Hematopoietic multipotent progenitor cell (in vitro differentiated cells): ENCODE measurements at regions not wholly inside any gene's neighbourhood (a gene's known extent, or its start where the extent isn't known, plus 50 kb on each side); places are given as distances from the start of the nearest gene placed in this dataset.

Experiments
- DNase-seq, 3 donors: peaks; one replicate each; pipeline ENCODE4 v3.0.0-alpha.2; 2011 to 2015; ENCODE audit warnings: low read depth in 2 of 3, low spot score in 2 of 3

- no peak for DNase-seq
These were observed 202.8 kb upstream of the COPS8 start for GRCh38 chr2:236882930-236883329.

DNA sequence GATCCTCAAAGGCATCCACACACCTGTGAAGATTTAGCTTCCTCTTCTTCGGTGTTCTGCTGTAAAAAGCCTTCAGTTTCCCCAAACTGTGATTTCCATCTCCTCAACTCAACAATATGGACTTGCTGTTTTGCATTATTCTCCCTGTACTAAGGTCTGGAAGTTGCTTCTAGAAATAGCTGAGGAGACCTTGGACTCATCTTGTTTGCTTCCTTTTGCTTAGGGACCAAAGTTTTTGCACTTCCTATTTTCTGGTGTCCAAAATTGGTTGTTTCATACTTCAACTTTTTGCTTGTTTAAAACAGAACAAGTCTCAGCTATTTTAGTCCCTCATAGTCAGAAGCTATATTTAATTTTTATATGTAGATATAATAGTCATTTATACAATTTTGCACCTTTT lies 201.9 kb upstream of the COPS8 start:
- DNase-seq, result no peak

DNA sequence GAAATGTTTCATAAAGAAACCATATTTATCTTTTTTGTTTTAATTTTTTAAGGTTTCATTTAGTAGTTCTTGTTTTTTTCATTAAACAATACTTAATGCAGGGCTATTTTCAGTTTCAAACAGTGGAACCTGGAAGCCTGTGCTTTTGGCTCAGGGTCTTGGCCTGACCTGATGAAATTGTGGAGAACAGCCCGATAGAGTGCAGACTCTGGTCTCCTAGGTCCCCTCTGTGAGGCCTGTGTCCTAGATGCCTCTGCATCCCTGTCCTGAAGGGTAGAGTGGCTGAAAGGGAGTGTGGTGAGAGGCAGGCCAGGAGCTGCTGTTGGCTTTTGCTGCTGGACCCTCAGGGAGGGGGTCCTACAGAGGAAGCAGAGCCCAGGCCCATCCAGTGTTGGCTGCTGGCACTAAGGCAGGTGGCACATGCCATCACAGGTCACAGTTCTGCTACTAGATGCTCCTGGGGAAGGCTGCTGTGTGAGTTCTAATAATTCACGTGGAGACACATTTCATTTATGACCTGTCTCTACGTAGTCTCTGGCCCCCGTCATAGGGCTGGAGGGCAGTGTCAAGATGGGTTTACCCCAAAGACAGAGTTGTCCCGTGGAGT lies 201.0 kb upstream of the COPS8 start:
- no peak for DNase-seq

- DNase-seq, result no peak
These were observed 199.2 kb upstream of the COPS8 start for GRCh38 chr2:236886456-236886855.

DNA sequence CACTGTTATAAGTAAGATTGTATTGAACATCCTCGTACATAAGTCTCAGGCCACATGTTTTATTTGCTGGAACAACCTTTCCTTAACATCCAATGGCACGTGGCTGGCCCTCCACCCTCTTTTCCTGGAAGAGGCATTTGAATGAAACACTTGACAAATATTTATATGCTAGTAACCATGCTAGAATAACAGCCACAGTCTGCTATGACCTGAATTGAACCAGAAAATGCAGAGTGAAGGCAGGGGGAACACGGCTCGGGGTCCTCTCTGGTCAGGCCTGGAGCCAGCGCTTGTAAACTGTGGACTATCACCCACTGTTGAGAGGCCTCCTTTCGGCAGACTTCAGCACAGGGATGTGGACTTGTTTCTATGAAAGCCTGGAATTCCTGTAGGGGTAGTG lies 198.2 kb upstream of the COPS8 start:
- no peak for DNase-seq

GRCh38 chr2:236887953-236888793 lies 197.5 kb upstream of the COPS8 start:
- no peak for DNase-seq

DNA sequence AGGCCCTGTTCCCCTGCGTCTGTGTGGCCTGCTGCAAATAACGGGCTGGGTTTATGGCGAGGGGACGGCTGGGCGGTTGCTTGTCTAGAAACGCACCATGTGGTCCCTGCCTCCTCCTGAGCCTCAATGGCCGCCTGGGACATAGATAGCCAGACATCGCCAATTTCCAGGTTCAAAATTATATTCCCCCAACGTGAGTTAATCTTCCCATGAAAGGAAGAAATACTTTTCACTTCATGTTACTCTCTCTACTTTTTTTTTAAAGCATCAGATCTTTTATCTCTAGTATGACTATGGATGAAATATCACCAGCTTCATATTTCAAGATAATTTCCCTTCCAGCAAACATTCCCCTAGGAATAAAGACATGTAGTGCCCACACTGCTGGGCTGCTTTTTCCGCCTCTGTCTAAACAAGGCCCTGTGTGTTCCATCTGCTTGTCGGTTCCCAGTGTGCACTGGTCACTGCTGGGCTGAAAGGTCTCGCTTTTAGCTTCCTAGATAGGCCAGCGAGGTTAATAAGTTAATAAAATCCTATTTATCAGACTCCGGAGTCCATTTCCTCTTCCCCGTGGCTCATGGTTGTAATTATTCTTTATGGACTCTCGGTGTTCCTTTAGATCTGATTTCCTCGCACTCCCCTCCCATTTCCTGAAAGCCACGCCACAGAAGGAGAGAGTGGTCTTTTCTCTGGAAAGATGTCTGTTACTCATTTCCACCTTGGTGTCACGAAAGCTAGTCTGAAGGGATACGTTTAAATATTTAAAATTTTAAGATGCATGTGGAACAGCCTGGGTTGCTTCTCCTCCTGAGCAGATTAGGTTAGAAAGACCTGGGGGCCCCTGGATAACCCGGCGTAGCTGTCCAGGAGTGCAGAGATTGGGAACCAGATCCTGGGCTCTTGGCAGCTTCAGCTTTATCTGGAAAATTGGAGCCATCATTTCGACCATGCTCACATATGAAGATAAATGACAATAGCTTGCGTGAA lies 196.6 kb upstream of the COPS8 start:
- DNase-seq, result no peak

- DNase-seq, result no peak
These were observed 195.6 kb upstream of the COPS8 start for GRCh38 chr2:236889791-236890704.

DNA sequence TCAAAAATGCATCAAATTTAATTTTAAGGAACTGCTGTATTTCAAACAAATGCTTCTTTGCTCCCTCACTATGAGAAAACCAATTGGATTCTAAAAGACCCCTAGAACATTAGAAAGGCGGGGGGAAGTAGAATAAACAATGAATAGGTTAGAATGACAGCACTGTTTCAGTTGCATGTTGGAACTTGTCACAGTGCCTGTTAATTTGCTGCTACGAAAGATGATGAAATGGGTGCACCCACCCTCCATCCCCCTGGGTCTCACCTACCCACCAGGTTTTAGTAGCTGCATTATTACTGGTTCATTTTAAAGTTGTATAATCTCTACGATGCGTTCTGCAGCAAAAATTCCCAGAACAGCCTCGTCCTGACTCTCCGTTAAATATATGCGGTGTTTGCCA lies 193.0 kb upstream of the COPS8 start:
- no peak for DNase-seq

GRCh38 chr2:236894791-236895190 lies 190.9 kb upstream of the COPS8 start:
- no peak for DNase-seq

DNA sequence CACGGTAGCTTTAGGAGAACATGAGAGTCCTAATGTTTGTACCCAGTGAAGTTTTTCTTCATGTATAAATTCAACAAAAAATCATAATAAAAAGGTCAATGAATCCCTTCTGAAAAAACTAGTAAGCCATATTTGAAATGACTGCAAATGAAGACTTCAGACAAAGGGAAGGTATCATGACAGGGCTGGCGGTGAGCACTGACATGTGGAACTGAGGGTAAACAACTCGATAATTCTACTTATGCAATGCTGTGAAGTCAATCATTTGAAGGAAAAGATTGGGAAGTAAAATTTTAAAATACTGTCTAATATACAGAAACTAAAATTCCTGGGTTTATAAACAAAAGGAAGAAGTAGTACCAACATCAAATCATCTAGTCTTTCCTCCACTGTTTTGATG lies 190.2 kb upstream of the COPS8 start:
- DNase-seq, result no peak

- no peak for DNase-seq
These were observed 189.0 kb upstream of the COPS8 start for GRCh38 chr2:236896688-236897087.

DNA sequence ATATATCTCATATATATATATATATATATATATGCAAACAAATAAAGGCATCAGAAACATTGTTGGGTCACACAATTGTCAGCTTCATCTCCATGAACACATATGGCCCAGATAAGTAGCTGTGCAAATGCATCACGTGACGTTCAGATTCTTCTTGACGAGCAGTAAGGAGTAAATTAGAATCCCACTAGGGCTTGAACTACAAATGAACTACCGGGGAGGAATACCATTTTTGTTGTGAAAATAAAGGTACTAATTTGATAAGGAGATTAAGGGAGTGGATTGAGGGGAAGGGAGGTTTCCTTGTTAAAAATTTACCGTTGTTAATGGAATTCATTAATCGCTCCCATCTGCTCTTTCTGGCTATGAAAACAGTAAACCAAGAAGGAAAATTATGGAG lies 186.5 kb upstream of the COPS8 start:
- no peak for DNase-seq

DNA sequence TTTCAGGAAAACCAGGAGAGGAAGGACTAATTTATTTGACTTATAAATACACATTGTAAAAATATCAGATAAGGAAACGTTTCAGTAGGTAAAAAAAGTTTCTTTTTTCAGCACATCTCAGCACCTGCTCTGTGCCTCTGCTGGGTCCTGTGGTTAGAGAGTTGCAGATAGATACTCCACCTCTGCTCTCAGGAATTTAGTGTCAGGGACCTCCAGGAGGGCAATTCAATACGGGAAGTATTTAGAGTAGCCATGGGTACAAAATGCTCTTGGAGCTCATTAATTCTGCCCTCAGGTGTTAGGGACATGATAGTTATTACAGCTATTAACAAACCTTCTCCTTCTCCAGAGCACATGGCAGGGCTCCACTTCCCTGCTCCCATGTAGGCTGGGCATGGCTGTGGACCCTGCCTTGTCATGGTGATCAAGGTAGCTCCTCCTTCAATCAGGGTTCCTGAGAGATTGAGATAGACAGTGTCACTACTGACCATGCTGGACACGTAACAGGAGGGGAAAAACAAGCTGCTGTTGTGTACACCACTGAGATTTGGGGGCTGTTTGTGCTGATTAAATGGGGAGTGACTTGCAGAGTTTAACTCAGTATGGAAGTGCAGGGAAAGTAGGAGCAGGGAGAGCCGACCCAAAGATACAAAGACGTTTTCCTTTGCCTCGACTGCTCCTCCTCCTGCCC lies 185.6 kb upstream of the COPS8 start:
- DNase-seq, result no peak

GRCh38 chr2:236901956-236902355 lies 183.7 kb upstream of the COPS8 start:
- DNase-seq, result no peak

DNA sequence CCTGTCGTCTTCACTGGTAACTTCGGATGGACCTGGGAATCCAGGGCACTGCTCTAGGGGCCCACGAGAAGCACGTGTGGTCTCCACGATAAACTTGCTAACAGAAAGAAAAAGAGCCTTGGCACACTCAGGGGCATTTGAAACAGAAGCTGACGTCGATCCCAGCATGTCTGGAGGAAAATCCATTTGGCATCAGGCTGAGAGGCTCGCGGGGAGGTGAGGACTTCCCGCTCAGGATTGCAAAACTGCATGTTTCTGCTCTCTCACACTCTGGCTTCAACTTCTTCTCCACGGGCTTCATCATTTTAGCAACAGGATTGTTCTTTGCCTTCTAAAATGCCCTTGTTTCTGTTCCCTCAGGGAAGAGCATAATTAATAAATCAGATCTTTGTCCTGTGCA lies 181.7 kb upstream of the COPS8 start:
- no peak for DNase-seq

DNA sequence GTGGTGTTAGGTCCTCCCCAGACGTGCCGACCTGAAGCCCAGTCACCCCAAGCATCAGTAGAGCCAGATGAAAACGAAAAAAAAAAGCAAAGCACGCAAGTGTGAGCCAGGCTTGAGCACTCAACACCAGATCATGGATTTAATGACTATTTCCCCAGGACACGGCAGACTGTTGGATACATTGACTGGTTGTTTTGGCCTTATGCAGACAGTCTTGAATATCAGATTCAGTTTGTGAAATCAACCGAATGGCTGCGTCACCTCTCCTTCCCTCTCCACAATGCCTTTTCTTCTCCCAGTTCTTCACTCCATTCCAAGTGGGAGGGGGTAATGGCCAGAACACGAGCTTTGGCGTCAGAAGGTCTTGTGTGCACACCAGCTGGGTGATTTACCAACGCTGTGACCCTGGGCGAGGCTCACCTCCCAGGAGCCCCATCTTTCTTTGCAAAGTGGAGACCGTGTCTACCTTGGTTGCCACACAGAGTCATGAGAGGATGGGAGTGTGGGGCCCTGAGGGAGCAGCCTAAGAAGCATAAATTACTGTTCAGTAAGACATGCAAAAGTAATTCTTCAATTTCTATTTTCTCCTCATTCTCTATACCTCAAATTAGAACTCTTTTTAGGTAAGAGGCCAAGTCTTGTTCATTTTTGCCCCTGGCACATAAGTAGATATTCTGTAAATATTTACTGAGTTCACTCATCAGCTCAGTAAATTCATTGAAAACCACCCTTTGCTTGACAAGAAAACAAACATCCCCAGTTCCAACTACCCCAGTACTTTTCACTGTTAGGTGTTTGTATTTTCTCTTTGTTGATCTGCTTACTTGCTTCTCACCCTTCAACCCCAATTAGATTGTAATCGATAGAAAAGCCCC lies 181.1 kb upstream of the COPS8 start:
- DNase-seq, result no peak

DNA sequence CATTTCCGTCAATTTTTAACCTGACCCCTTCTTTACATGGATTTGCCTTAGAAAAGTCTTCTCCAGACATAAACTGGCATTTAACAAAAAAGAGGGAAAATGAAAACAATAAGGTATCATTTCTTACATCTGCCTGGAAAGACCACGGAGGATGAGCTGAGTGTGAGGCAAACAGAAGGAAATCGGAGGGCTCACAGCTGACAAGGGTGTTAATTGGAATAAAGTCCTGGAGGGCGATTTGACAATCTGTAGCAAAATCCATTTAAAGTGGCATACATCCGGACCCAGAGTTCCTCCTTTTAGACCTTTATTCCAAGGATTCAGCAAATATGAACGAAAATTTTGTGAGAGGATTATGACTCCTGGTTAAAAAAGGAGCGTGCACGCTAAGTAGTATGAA lies 179.7 kb upstream of the COPS8 start:
- no peak for DNase-seq
